ENCODE measurements at regions not wholly inside any gene's neighbourhood (a gene's known extent, or its start where the extent isn't known, plus 50 kb on each side); places are given as distances from the start of the nearest gene placed in this dataset.
"Not testable (repeated sequence)": the region's sequence is repeated elsewhere in the genome, so short reads cannot be mapped to it uniquely, and the experiment has no call there.

DNA sequence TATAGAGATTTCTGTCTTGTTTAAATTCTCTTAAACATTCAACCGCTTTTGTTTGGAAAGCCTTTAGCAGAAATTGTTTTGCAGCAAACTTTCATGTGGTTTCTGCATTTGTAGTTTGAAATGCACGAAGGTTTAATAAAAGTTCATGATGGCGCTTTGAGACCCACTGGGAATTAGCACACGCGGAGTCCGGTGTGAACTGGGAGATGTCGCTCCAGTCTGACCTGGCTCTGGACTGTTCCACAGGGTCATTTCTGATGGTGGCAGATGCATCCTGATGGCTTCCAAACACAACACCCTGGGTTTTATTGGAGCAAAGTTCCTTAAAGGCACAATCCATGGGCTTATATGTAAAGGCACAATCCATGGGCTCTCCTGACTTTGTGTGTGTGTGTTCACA is 78.1 kb upstream of the MTHFD1L start:
- Mint-ChIP-seq H3K36me3 (ENCODE audit: insufficient read depth, unreplicated experiment) (no peaks in the 10 kb centered on the region), H3K27ac (ENCODE audit: low read depth, unreplicated experiment) (no peak overlapping the region), H3K4me1 (ENCODE audit: insufficient read depth, unreplicated experiment) (no peaks in the 10 kb centered on the region), H3K9me3 (ENCODE audit: unreplicated experiment) (no peaks in the 10 kb centered on the region), H3K4me3 (ENCODE audit: unreplicated experiment) (no peak overlapping the region), H3K27me3 (ENCODE audit: insufficient read depth, unreplicated experiment) (no peaks in the 10 kb centered on the region)
- TF ChIP-seq, protein P1, sequence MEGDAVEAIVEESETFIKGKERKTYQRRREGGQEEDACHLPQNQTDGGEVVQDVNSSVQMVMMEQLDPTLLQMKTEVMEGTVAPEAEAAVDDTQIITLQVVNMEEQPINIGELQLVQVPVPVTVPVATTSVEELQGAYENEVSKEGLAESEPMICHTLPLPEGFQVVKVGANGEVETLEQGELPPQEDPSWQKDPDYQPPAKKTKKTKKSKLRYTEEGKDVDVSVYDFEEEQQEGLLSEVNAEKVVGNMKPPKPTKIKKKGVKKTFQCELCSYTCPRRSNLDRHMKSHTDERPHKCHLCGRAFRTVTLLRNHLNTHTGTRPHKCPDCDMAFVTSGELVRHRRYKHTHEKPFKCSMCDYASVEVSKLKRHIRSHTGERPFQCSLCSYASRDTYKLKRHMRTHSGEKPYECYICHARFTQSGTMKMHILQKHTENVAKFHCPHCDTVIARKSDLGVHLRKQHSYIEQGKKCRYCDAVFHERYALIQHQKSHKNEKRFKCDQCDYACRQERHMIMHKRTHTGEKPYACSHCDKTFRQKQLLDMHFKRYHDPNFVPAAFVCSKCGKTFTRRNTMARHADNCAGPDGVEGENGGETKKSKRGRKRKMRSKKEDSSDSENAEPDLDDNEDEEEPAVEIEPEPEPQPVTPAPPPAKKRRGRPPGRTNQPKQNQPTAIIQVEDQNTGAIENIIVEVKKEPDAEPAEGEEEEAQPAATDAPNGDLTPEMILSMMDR (IDR thresholded peaks at IDR 0.05; ENCODE audit: unreplicated experiment), result no peak
- CTCF ChIA-PET, result no interaction called here
- DNase-seq (ENCODE audit: unreplicated experiment), result no peak
- POLR2A ChIA-PET, result interaction anchor here (1.0 kb wide), 1 partner anchor 8 kb away, joined by 3 read pairs; no protein-coding TSS in a partner anchor
- intact Hi-C loops (cut with micrococcal nuclease), result no loop called here
- BruUV-seq (replicated peaks), result no TSS peak

DNA sequence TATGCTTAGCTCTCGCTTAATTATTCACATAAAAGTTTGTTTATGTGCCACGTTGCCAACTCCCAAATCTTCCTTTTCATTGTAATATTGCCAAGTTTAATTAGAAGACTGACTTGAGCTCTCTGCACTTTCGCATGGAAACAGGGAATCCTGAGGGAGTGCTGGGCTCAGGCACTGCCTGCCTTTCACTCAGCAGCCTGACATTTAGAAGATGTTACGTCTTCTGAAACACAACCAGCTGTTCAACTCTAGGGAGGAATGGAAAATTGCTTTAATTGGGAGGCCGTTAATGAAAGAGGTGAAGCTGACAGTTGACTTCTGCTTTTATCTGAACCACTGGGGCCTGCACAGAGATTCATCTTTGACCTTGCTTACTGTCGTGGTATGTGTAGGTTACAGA is 77.4 kb upstream of the MTHFD1L start:
- no peak overlapping the region for H3K27ac Mint-ChIP-seq (ENCODE audit: low read depth, unreplicated experiment)
- H3K36me3 Mint-ChIP-seq (ENCODE audit: insufficient read depth, unreplicated experiment), result no peaks in the 10 kb centered on the region
- intact Hi-C loops (cut with micrococcal nuclease), result no loop called here
- H3K9me3 Mint-ChIP-seq (ENCODE audit: unreplicated experiment), result no peaks in the 10 kb centered on the region
- no peak overlapping the region for H3K4me3 Mint-ChIP-seq (ENCODE audit: unreplicated experiment)
- ChIA-PET POLR2A (interaction anchor here (1.0 kb wide), 1 partner anchor 9 kb away, joined by 3 read pairs; no protein-coding TSS in a partner anchor), CTCF (no interaction called here)
- no peaks in the 10 kb centered on the region for H3K4me1 Mint-ChIP-seq (ENCODE audit: insufficient read depth, unreplicated experiment)
- H3K27me3 Mint-ChIP-seq (ENCODE audit: insufficient read depth, unreplicated experiment), result no peaks in the 10 kb centered on the region
- TF ChIP-seq, protein P1 (IDR thresholded peaks at IDR 0.05; ENCODE audit: unreplicated experiment), result no peak
- no TSS peak for BruUV-seq (replicated peaks)
- DNase-seq (ENCODE audit: unreplicated experiment), result no peak

DNA sequence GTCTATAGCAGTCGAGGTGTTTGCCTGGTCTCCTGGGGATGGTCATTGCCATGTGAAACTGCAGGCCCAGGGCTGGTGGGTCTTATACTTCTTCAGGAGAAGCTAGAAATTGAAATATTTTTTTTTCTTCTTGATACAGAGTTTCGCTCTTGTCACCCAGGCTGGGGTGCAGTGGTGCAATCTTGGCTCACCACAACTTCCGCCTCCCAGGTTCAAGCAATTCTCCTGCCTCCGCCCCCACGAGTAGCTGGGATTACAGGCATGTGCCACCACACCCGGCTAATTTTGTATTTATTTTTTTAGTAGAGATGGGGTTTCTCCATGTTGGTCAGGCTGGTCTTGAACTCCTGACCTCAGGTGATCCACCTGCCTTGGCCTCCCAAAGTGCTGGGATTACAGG is 75.6 kb upstream of the MTHFD1L start:
- H3K9me3 Mint-ChIP-seq (ENCODE audit: unreplicated experiment); POLR2A ChIA-PET; H3K4me3 Mint-ChIP-seq (ENCODE audit: unreplicated experiment); H3K27me3 Mint-ChIP-seq (ENCODE audit: insufficient read depth, unreplicated experiment); H3K4me1 Mint-ChIP-seq (ENCODE audit: insufficient read depth, unreplicated experiment); DNase-seq (ENCODE audit: unreplicated experiment); BruUV-seq (replicated peaks); H3K36me3 Mint-ChIP-seq (ENCODE audit: insufficient read depth, unreplicated experiment); CTCF ChIA-PET; intact Hi-C loops (cut with micrococcal nuclease); H3K27ac Mint-ChIP-seq (ENCODE audit: low read depth, unreplicated experiment): not testable (repeated sequence)

DNA sequence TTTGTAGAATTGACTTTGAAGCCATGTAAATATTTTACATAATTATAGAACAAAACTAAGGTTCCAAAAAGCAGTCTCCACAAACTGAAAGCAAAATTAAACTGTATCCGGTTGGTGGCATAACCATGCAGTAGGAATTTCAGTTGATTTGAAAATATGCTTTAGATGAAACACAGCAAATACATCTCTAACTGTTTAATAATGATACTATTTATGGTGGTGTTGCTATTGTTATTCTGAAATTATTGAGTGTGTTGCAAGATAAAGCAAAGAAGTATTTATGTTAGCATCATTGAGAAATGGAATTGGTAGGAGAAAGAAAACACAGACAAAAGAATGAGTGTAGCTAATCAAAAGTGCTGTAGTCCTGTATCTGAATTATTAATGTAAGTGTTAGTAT is 73.8 kb upstream of the MTHFD1L start:
- no peak overlapping the region for H3K27ac Mint-ChIP-seq (ENCODE audit: low read depth, unreplicated experiment)
- POLR2A ChIA-PET, result interaction anchor here (2.0 kb wide), 1 partner anchor 11 kb away, joined by 6 read pairs; no protein-coding TSS in a partner anchor
- TF ChIP-seq, protein P1 (IDR thresholded peaks at IDR 0.05; ENCODE audit: unreplicated experiment), result no peak
- no peaks in the 10 kb centered on the region for H3K27me3 Mint-ChIP-seq (ENCODE audit: insufficient read depth, unreplicated experiment)
- no peak overlapping the region for H3K4me3 Mint-ChIP-seq (ENCODE audit: unreplicated experiment)
- BruUV-seq (replicated peaks), result no TSS peak
- intact Hi-C loops (cut with micrococcal nuclease), result no loop called here
- no peaks in the 10 kb centered on the region for H3K4me1 Mint-ChIP-seq (ENCODE audit: insufficient read depth, unreplicated experiment)
- no peak for DNase-seq (ENCODE audit: unreplicated experiment)
- H3K36me3 Mint-ChIP-seq (ENCODE audit: insufficient read depth, unreplicated experiment), result no peaks in the 10 kb centered on the region
- CTCF ChIA-PET, result no interaction called here
- H3K9me3 Mint-ChIP-seq (ENCODE audit: unreplicated experiment), result no peaks in the 10 kb centered on the region

DNA sequence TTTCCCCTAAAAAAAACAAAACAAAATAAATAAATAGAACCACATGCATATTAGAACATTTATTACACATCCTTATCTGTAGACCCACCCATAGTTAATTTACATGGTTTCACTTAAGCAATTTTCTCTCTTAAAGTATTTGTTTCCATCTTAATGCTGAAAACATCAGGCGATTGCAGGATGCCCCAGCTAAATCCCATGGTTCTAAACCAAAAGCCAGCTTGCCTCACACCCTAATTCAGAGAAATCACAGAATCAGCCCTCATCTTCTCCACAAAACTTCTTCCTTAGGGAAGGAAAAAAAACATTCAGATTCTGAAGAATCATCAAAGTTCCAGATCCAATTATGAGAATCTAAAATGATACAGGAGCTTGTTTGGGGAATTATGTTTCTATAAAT is 67.6 kb upstream of the MTHFD1L start:
- Mint-ChIP-seq H3K4me3 (ENCODE audit: unreplicated experiment) (no peak overlapping the region), H3K27me3 (ENCODE audit: insufficient read depth, unreplicated experiment) (no peaks in the 10 kb centered on the region), H3K9me3 (ENCODE audit: unreplicated experiment) (no peaks in the 10 kb centered on the region), H3K36me3 (ENCODE audit: insufficient read depth, unreplicated experiment) (peaks cover 6% of the 10 kb centered on the region), H3K4me1 (ENCODE audit: insufficient read depth, unreplicated experiment) (no peaks in the 10 kb centered on the region), H3K27ac (ENCODE audit: low read depth, unreplicated experiment) (peak overlapping the region; percentile 18)
- CTCF ChIA-PET, result no interaction called here
- intact Hi-C loops (cut with micrococcal nuclease), result no loop called here
- TF ChIP-seq, protein P1 (IDR thresholded peaks at IDR 0.05; ENCODE audit: unreplicated experiment), result no peak
- no TSS peak for BruUV-seq (replicated peaks)
- POLR2A ChIA-PET, result no interaction called here
- DNase-seq (ENCODE audit: unreplicated experiment), result no peak
